ENCODE measurements at regions not wholly inside any gene's neighbourhood (a gene's known extent, or its start where the extent isn't known, plus 50 kb on each side); places are given as distances from the start of the nearest gene placed in this dataset.

DNA sequence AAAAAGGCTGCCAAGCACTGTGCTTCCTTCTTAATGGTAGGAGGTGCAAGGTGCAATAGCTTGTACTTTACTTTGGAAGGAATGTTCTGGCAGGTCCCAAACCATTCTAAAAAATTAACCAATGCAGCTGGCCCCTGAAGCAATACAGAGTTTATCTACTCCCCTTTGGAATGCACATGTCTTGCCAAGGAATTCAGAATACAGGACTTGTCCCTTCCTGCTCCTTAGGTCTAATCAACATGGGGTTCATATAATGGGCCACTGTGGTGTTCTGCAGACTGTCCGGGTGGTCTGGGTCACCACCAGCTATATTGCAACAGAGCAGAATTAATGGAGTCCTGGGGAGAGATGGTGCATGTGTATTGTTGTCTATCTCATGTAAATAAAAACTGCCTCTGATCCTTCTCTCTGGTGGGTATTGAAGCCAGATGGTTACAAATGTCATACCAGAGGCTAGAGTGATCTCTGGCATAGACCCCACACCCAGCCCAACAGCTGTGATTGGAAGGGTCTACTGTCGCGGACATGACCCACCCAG, 112.8 kb downstream of the RIPK4 start:
- Histone ChIP-seq H2AFZ (ENCODE audit: low read length) (no peak overlapping the region), H4K20me1 (ENCODE audit: insufficient read depth, low read length) (no peaks in the 10 kb centered on the region), H3K27me3 (ENCODE audit: insufficient read depth, low read length) (no peaks in the 10 kb centered on the region; the same call in 1 of the 2 replicates), H3K9me3 (ENCODE audit: low read length) (no peaks in the 10 kb centered on the region), H3K4me3 (ENCODE audit: low read depth, low read length, poor library complexity, severe bottlenecking) (no peak overlapping the region), H3K9ac (ENCODE audit: low read length) (no peak overlapping the region), H3K4me1 (ENCODE audit: insufficient read depth, low read length, severe bottlenecking) (no peaks in the 10 kb centered on the region), H3K36me3 (ENCODE audit: insufficient read depth, low read length) (no peaks in the 10 kb centered on the region), H3K9me2 (ENCODE audit: low read depth, low read length) (no peaks in the 10 kb centered on the region), H3K79me2 (ENCODE audit: insufficient read depth, low read length) (no peaks in the 10 kb centered on the region), H3F3A (ENCODE audit: insufficient read depth, low read length) (no peaks in the 10 kb centered on the region), H3K27ac (ENCODE audit: low read depth, low read length, poor library complexity, severe bottlenecking) (no peak overlapping the region), H3K4me2 (ENCODE audit: low read length) (no peak overlapping the region)
- TF ChIP-seq, protein P1, sequence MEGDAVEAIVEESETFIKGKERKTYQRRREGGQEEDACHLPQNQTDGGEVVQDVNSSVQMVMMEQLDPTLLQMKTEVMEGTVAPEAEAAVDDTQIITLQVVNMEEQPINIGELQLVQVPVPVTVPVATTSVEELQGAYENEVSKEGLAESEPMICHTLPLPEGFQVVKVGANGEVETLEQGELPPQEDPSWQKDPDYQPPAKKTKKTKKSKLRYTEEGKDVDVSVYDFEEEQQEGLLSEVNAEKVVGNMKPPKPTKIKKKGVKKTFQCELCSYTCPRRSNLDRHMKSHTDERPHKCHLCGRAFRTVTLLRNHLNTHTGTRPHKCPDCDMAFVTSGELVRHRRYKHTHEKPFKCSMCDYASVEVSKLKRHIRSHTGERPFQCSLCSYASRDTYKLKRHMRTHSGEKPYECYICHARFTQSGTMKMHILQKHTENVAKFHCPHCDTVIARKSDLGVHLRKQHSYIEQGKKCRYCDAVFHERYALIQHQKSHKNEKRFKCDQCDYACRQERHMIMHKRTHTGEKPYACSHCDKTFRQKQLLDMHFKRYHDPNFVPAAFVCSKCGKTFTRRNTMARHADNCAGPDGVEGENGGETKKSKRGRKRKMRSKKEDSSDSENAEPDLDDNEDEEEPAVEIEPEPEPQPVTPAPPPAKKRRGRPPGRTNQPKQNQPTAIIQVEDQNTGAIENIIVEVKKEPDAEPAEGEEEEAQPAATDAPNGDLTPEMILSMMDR (IDR thresholded peaks at IDR 0.05; ENCODE audit: low read length), result no peak
- TF ChIP-seq EZH2 (IDR thresholded peaks at IDR 0.05; ENCODE audit: borderline replicate concordance, low read length), result no peak

DNA sequence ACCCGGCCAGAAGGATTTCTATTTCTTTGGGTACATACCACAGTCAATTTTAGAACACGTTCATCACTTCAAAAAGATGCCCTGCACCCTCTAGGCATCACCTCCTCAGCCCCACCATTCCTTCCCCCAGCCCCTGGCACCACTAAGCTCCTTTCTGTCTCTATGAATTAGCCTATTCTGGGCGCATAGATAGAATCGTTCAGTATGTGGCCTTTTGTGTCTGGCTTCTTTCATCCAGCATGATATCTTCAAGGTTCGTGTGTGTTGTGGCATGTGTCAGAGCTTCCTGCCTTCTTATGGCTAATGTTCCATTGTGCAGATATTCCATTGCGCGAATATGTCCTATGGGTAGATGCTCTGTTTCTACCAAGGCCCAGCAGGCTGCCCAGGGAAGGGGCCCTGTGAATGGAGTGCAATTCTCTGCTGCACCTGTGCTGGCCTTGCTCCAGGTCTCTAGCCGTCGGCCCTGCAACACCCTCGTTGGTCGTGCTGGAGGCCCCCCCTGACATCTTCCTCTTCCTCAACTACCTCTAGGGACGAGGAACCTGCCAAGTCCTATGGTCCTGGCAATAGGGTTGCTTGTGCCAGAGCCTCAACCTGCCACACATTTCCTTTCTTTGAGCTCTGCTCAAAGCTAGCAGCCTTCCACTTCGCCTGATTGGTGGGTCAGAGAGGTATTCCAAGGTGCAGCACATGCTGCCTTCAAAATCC, 113.5 kb downstream of the RIPK4 start:
- no peaks in the 10 kb centered on the region for H3K79me2 ChIP-seq (ENCODE audit: insufficient read depth, low read length)
- H3K9me3 ChIP-seq (ENCODE audit: low read length), result no peaks in the 10 kb centered on the region
- no peaks in the 10 kb centered on the region for H3K4me1 ChIP-seq (ENCODE audit: insufficient read depth, low read length, severe bottlenecking)
- H3K36me3 ChIP-seq (ENCODE audit: insufficient read depth, low read length), result no peaks in the 10 kb centered on the region
- H3K9me2 ChIP-seq (ENCODE audit: low read depth, low read length), result no peaks in the 10 kb centered on the region
- no peak overlapping the region for H3K27ac ChIP-seq (ENCODE audit: low read depth, low read length, poor library complexity, severe bottlenecking)
- no peak overlapping the region for H3K9ac ChIP-seq (ENCODE audit: low read length)
- no peak overlapping the region for H3K4me2 ChIP-seq (ENCODE audit: low read length)
- H3K27me3 ChIP-seq (ENCODE audit: insufficient read depth, low read length), result no peaks in the 10 kb centered on the region; the same call in 1 of the 2 replicates
- H3F3A ChIP-seq (ENCODE audit: insufficient read depth, low read length), result no peaks in the 10 kb centered on the region
- H2AFZ ChIP-seq (ENCODE audit: low read length), result no peak overlapping the region
- H3K4me3 ChIP-seq (ENCODE audit: low read depth, low read length, poor library complexity, severe bottlenecking), result no peak overlapping the region
- TF ChIP-seq EZH2 (IDR thresholded peaks at IDR 0.05; ENCODE audit: borderline replicate concordance, low read length), result no peak
- TF ChIP-seq, protein P1 (IDR thresholded peaks at IDR 0.05; ENCODE audit: low read length), result no peak
- no peaks in the 10 kb centered on the region for H4K20me1 ChIP-seq (ENCODE audit: insufficient read depth, low read length)

DNA sequence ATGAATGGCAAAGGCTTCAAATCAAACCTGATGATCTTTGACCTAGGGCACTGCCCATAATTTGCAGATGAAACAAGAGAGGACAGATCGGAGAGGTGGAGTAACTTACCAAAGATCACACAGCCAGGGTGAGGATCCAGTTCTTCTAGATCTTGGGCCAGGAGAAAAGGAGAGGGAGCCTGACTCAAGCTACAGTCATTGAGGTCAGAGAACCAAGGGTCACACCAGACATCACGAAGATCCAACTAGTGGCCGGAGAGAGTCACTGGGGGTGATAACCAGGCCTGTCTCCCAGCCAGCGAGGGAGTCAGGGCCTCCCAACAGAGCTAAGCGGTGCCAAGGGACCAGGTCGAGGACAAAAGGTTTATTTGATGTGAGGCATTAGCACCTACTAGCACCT, 115.0 kb downstream of the RIPK4 start:
- Histone ChIP-seq H3K9me2 (ENCODE audit: low read depth, low read length) (no peaks in the 10 kb centered on the region), H3F3A (ENCODE audit: insufficient read depth, low read length) (no peaks in the 10 kb centered on the region), H3K4me2 (ENCODE audit: low read length) (no peak overlapping the region), H3K36me3 (ENCODE audit: insufficient read depth, low read length) (no peaks in the 10 kb centered on the region), H3K4me3 (ENCODE audit: low read depth, low read length, poor library complexity, severe bottlenecking) (no peak overlapping the region), H3K9ac (ENCODE audit: low read length) (no peak overlapping the region), H2AFZ (ENCODE audit: low read length) (no peak overlapping the region), H3K79me2 (ENCODE audit: insufficient read depth, low read length) (no peaks in the 10 kb centered on the region), H3K27me3 (ENCODE audit: insufficient read depth, low read length) (no peaks in the 10 kb centered on the region; the same call in 1 of the 2 replicates), H3K9me3 (ENCODE audit: low read length) (no peaks in the 10 kb centered on the region), H4K20me1 (ENCODE audit: insufficient read depth, low read length) (no peaks in the 10 kb centered on the region), H3K27ac (ENCODE audit: low read depth, low read length, poor library complexity, severe bottlenecking) (no peak overlapping the region), H3K4me1 (ENCODE audit: insufficient read depth, low read length, severe bottlenecking) (no peaks in the 10 kb centered on the region)
- TF ChIP-seq, protein P1 (IDR thresholded peaks at IDR 0.05; ENCODE audit: low read length), result no peak
- no peak for TF ChIP-seq EZH2 (IDR thresholded peaks at IDR 0.05; ENCODE audit: borderline replicate concordance, low read length)

All from OCI-LY1 (cell line).